GM18519 (cell line): ENCODE measurements at regions not wholly inside any gene's neighbourhood (a gene's known extent, or its start where the extent isn't known, plus 50 kb on each side); places are given as distances from the start of the nearest gene placed in this dataset.
A peak's percentile ranks its signal among the peaks of the same experiment; 100 is the strongest.

Experiments used
- ATAC-seq: cut with Tn5 transposase; IDR thresholded peaks from one replicate; pipeline ENCODE4 v1.9.1; 2021; ENCODE audit warnings: mild to moderate bottlenecking, moderate library complexity; ENCODE audit not compliant: unreplicated experiment, low FRiP score

DNA sequence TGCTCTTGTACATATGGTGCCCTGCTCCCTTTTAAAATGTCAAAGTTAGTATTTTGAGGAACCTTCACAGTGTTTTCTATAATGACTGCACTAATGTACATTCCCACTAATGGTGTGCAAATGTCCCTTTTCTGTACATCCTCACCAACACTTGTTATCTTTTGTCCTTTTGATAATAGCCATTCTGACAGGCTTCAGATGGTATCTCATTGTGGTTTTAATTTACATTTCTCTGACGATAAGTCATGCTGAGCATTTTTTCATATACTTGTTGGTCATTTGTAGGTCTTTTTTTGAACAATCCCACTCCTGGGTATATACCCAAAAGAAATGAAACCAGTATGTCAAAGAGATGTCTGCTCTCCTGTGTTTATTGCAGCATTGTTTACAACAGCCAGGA is 268.3 kb downstream of the FBXO15 start:
- ATAC-seq: no peak

DNA sequence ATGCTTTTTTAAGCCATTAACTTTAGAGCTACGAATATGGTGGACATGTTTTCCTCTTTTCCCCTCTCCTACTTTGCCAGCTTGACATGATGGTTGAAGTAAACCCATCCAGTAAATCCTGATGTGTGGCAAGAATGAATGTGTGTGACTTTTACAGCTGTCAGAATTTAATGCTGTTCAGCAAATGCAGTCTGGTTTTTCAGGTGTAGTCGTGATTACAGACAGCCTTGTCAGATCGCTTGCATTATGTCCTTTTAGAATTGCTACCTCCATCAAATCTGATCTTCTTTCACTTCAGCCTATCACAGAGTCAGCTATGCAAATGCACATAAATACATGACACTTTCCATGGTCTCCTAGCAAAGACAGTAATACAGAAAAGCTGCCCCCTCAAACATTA is 278.5 kb downstream of the FBXO15 start:
- ATAC-seq: no peak

DNA sequence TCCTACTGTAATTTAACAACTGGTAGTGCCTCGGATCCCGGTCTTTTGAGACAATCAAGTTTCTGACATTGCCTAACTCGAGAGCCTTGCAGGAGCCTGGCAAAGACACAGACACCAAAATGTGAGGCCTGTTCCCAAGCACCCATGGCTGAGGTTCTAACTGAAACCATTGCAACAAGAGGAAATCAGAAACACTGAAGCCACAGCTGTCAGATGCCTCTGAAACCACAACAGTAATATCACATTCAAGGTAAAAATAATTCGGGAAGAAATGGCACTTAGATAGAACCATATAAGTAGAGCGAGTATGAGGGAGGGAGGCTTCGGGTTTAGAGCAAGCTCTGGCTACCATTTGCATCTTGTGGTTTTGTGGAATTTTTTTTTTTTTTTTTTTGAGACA is 285.9 kb downstream of the FBXO15 start:
- ATAC-seq: no peak

DNA sequence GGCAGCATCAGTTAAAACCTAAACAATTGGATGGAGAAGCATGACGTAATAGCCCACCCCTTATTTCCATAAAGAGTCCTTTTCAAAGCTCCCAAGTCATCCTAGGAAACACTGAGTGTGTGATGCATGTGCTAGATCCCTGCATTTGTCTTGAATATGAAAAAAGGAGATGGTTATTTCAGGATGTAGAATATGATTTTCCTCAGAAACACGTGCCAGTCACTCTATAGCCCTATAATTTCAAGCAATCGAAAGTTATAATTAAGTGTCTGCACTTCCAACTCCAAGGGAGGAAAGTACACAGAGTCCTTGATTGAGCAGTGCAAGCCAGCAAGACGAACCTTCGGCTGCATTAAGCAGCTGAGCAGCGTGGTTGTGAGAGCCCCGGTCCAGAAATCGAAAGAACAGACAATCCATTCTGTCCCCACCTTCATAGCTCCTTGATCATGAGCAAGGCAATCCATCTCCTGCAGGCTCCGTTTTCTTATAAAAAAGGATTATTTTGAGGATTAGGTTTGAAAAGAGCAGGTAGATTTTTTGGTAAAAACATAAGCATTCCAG is 287.7 kb downstream of the FBXO15 start:
- ATAC-seq: no peak

DNA sequence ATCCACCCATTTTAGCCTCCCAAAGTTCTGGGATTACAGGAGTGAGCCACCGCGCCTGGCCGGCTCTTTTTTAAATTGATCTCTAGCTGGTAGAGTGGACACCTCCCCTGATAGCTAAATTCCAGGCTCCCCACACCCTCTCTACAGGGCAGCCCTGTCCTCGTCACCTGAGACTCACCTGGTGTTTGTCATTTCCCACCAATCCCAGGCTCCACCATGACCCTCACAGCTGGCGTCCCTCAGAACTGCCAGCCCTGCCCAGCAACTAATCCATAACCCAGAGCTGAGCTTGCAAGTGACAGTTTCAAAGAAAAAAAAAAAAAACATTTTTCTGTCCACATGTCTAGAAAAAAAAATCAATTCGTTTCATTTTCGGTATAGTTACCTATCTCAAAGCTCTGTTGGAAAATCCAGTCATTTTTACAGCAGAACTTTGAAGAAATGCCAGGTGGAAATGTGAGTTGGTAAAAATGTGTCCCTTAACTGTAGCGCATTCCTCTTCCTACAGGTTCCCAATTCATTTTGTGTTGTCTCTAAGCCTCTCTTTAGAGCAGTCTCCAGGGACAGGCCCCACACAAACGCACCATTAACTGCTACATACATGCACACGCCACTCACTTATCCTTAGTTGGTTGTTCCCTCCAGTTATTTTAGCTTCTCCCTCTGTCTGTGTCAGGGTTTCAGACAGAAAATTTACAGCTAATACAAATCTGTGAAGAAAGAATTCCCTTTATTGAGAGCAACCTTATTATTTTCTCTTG is 294.7 kb downstream of the FBXO15 start:
- no peak for ATAC-seq

DNA sequence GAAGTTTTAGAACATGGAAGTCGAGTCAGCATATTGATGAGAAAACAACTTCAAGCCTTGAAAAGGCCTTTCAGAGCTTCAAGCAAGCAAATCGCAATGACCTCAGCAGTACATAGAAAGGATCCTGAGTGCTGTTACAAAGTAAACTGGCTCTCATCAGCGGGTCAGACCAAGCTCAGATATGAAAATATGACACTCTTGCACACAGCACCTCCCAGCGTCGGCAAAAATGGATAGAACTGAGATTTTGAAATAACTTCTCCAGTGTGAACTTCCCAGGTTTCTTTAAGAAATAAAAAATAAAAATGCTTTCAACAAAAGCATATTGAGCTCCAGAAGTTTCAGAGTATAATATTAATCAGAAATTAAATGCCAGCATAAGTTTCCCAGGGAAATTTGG is 296.9 kb downstream of the FBXO15 start:
- ATAC-seq: no peak

DNA sequence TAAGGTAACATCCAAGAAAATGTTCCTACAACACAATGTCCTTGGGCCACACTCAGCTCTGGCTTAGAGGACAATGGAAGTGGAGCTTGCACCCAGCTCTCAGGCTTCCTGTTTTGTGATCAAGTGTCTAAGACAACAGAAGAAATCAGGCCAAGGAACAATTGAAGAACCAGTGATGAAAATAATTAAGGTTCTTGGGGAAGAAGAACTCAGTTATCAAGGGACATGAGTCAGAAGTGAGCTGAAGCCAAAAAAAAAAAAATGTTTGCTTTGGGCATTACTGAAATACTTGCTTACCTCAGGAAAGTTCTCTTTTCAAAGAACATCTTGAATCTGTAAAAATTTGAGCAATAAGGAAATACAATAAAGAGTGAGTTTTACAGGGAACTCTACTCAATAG is 299.0 kb downstream of the FBXO15 start:
- ATAC-seq: no peak

DNA sequence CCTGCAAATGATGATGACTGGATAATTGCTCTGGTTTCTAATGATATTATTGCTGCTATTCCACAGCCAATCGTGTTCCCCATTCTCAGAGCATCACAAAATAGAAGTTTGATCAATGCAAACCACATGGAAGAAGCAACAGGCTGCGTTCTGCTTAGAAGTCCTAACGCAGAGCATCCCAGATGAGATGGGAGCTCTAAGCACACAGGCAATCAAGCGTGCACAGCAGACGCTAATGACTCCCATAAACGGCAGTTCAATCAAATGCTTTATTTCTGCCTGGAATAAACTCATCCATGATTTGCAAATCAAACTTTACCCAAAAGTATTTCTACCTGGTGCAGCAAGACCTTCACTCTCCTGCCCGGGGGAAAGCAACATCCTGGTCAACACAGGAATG is 304.2 kb downstream of the FBXO15 start:
- ATAC-seq: no peak

DNA sequence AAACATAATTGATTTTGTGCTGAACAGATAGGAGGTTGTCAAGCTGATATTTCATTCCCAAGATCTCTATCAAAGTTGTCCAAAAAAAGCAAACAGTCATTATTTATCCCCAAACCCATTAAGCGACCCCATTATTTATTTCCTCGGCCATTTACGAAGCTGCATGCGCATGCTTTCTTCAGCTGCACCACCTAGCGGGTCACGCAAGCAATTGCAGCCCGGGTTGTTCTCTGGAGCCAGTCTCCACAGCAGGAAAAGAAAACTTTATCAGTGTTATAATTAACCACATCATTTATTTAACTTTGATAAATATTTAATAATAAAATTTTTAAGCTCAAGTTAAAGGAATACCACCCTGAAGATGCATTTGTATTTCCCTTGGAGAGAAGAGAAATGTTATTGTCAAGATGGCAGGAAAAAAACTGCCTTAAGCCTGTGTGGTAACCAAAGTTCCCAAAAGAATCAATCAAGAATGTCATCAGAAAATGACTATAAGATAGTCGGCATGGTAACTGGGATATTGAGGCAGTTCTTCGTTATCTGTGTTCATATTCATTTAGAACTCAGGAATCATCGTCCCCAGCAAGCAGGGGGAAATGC is 304.7 kb downstream of the FBXO15 start:
- ATAC-seq: peak; percentile 84

DNA sequence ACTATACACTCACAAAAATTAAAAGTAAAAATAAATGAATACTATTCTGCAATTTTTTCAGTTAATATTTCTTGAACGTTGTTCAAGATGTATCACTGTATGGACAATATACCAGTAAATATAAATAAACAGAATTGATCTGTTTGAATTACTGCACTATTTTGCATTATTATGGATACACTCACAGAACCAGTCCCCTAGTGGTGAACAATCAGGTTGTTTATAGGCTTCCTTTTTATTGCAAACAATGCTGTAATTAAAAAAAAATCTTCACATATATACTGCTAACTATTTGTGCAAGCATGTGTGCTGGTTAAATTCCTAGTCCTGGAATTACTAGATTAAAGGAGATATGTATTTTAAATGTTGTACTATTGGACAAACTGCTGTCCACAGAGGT is 306.0 kb downstream of the FBXO15 start:
- ATAC-seq: no peak

DNA sequence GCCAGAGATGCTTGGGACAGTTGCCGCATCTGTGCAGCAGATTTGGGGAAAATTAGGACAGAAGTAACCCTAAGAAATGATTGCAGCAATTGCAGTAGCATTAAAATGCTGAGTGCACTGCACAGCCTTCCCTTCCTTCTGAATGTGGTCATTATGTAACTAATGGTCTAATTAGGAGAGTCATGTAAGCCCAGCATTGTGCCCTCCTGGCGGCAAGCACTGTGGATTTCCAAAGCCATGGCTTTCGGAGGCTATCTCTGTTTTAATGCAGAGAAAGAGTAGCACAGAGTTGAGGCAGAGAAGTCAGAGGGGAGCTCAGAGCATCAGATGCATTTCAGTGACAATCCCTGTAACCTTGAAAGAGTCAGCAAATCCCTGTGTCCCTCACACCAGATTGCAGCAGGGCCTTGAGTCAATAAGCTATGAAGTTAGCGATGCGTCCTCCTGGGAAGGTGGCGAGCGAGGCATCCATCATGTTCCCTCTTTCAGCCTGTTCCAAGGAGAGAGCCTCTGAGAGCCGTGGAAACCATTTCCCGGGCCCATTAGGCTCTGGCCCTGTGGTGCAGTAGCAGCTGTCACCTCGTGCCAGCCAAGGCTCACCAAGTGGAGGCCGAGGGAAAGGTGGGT is 307.2 kb downstream of the FBXO15 start:
- no peak for ATAC-seq

DNA sequence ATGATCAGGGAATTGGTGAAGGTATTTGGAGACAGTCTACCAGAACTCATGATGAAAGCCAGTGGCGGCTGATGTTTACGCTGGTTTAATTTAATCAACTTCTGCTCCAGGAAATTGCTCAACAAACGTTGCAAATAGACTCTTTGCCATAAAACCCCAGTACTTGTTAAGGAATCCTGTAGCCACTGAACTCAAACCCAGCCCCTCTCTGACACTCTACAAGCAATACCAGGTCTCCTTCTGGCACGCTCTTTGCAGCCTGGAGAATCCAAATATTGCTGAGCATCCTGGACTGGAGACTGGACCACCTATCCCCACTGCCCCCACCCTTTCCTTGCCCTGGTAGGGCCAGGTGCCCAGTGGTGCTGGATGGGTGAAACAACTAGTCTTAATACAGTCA is 308.2 kb downstream of the FBXO15 start:
- ATAC-seq: no peak

DNA sequence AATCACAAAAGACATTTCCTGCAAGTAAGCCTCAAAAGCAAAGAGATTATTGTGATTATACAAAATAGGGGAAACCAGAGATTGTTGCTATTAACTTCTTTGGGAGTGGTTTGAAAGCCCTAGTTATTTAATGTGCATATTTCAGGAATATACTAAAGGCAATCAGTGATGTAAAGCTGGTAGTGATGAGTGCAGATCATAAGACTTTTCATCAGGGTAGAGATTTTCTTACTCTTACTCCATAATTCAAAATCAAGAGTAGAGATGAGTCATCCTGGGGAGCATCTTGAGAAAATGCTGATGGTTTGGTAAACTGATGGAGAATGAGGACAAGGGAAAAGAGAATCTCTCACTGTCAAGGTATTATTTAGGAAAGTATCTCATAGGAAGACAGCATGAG is 309.5 kb downstream of the FBXO15 start:
- ATAC-seq: no peak

DNA sequence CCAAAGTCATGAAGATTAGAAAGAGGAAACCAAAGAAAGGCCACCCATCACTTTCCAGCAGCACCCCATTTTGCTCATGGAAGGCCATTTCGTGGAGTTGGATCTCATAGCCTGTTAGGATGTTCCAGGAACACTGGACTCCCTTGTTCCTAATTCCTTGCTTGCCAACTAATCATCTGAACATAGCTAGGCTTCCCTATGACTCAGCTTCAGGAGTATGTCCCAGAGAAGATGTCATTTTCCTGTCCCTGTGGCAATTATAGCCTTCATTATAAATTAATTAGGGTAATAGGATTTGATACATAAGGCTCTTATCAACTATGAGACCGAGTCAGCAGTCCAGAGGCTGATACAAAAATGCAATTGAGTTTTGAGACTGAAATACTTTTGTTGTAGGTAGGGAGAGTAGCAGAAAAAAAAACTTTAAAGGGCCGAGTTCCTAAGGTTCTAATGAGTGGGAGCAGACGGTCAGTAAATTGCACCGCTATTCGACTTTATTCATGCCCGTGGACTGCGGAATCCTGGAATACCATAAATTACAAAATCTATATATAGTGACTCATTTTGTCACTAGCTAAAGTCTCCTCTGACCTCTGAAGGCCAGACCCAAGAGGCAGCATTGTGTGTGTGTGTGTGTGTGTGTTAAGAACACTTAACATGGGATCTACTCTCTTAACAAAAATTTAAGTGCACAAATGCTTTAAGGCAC is 311.8 kb downstream of the FBXO15 start:
- no peak for ATAC-seq

DNA sequence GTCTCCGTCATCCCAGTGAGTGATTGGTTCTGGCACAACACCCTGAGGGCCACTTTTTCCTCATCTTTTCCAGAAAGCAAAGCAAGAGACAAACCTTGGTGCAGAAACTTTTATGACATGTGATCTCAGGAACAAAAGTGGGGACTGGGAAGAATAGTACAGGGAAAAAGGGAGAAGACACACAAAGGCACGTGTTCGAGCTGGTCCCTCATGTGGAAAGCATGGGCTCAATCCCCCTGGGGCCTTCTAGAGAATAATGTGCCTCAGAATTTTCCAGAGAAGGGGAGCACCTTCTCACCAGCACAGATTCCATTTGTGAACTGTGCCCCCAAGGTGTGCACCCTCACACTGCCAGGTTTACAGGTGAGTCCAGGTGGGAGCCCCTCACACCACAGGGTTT is 312.6 kb downstream of the FBXO15 start:
- ATAC-seq: no peak

DNA sequence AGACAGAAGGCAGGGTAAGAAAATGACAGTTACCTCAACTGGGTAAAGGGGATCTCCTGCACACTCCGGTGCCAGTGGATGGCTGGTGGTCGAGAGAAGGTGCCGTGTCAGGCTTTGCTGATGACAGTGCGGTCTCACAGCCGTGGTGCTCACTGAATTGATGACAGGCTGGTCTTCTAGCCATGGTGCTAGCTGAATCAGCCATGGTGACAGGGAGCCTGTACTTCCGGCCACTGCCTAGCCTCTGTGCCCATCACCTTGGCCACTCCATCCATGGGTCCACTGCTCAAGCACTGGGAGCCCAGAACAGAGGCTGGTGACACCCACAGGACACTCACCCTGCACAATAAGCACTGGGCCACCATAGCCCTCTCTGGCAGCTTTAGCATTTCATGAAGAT is 315.9 kb downstream of the FBXO15 start:
- no peak for ATAC-seq

DNA sequence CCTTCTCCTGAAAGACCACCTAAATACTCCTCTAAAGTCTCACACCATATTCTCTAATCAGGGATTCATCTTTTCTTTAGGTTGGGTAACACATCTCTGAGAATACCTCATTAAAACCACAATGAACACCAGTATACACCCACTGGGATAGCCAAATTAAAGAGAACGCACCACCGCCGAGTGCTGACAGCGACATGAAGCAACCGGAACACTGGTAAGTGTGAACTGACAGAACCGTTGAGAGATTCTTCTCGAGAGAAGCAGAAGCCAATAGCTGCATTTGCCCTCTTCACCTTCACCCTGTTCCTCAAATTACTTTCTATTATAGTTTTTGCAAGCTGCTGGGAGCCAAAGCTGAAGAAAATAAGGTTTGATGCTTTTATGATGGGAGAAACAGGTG is 318.5 kb downstream of the FBXO15 start:
- no peak for ATAC-seq

DNA sequence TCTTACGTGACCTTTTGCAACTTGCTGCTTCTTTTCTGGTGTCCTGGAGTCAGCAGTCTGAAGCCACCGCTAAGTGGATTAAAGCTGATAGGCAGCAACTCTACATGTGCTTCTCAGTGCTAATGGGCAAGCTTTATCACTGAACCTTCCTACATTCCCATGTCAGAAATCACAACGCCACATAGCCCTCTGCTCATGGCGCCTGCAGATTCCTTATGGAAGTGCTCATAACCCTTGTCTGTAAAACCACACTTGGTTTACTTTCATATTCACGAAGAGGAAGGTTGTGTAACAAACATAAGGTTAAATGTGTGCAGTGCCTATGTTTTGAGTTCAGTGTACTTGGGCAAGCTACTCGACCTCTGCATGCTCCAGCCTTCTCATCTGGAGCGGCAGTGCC is 319.8 kb downstream of the FBXO15 start:
- no peak for ATAC-seq

DNA sequence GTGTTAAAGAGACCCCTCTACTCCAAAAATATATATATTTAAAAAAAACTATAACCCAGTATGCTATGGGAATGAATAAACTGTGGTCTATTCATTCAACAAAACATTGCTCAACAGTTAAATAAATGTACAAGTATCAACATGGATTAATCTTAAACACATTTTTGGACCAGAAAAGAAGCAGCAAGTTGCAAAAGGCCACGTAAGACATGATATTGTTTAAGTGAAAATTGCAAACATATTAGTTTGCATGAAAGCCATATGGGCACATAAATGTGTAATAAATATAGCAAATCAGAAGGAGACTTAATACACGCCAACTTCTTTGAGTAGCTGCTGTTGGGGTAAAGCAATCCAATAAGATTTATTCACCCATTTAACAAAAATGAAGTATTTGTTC is 321.5 kb downstream of the FBXO15 start:
- ATAC-seq: no peak

DNA sequence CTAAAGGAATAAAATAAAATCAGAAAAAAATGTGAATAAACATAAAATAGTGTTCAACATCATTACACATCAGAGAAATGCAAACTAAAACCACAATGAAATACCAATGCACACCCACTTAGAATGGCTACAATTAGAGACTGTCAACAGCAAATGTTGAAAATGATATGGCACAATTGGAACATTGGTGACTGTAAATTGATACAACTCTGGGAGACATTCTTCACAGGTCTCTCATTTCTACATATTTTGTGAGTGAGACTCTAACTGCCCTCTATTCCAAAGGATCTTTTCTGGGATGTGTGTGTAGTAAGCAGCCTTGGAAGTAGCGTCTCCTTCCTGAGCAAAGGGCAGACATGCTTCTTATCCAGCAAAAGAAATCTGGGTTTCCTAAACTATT is 323.0 kb downstream of the FBXO15 start:
- ATAC-seq: no peak

DNA sequence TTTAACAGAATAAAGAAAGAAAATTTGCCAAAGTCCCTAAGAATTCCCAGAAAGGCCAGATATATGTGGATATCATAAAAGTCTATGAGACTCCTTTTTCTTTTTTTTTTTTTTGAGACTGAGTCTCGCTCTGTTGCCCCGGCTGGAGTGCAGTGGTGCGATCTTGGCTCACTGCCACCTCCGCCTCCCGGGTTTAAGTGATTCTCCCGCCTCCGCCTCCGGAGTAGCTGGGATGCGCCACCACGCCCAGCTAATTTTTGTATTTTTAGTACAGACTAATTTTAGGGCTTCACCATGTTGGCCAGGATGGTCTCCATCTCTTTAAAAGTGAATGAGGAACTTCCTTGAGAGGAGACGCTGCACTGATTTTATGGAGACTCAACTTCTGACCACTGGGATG is 335.2 kb downstream of the FBXO15 start:
- no peak for ATAC-seq
